ENCODE measurements at regions not wholly inside any gene's neighbourhood (a gene's known extent, or its start where the extent isn't known, plus 50 kb on each side); places are given as distances from the start of the nearest gene placed in this dataset.

DNA sequence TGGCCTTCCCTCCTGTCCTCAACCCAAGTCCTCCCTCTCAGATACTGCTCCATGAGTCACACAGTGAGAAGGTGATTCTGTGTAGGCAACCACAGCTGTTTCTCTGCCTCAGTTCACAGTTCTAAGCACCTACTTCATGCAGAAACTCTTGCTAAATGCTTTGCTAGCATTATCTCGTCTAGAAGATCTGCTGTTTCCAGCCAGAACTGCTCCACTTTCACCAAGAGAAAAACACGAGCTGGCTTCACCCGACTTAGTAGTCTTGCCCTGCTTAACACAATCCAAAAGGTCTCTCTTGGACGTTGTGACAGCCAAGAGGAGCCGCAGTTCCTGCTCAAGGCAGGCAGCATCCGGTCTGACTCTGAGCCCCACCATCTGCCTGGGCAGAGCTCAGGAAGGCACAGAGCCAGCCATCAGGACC is 272.1 kb downstream of the UACA start:
- DNase-seq (ENCODE audit: low spot score), result no peak

DNA sequence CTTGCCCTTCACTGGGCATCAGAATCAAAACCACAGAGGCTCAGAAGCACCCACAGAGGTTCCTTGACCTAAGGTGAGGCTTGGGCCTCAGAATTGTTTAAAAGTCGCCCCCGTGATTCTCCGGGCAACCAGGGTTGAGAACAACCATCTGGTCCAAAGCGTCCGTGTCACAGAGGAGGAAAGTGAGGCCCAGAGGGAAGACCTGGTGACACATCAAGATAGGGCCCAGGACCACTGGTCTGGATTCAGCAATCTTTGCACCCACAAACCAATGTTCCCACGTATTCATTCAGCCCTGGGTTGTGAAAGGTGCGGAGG is 272.6 kb downstream of the UACA start:
- no peak for DNase-seq (ENCODE audit: low spot score)

DNA sequence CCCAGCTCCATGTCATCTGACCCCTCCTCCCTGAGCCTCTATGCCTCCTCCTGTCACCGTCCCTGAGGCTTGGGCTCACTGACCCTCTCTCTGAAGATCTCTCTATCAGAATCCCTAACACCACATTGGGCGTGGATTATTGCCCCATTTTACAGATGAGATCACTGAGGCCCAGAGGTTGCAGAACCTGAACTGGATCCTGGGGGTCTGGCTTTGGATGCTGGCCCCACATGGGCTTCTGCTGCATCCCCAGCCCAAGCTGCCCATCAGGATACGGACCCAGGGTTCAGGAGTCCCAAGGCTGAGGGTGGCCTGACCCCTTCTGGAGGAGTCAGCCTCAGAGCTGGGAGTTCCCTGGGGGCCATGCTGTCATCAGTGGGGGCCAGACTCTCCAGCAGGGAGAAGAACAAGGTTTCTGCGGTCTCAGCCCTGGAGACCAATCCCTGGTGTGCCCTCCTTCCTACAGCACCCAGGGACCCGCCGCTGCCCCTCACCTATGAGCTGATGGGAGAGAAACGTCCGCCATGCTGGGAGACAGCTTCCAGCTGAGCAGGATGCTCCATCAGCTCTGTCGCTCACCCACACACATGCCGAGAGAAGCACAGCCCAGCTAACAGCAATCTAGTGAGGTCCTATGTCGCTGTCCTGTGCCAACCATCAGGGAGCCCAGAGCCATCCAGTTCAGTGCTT is 273.1 kb downstream of the UACA start:
- DNase-seq (ENCODE audit: low spot score), result no peak

GRCh38 chr15:70488941-70489848 is 274.2 kb downstream of the UACA start:
- DNase-seq (ENCODE audit: low spot score), result no peak

DNA sequence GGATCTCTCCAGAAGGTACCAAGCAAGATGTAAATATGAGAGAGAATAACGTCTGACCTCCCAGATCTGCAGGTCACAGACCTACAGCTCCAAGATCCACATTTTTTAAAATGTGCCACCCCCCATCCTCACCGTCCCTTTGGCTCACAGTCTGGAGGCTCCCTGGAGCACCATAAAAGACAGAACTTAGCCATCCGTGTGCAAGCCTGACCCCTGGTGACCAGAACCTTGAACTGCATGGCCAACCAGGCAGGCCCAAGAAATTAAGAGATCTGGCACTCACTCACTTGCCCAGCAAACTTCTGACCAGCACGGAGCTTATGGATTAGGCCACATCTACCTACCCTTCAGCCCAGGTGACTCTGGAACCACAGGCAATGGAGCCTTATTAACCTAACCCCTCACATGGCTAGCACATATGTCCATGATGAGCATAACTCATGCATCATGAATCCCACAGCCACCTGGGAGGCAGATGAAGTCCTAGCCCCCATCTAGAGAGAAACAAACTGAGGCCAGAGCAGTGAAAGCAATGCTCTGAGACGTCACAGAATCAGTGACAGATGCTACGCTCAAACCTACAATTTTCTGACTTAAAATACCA is 275.3 kb downstream of the UACA start:
- DNase-seq (ENCODE audit: low spot score), result peak; percentile 79

DNA sequence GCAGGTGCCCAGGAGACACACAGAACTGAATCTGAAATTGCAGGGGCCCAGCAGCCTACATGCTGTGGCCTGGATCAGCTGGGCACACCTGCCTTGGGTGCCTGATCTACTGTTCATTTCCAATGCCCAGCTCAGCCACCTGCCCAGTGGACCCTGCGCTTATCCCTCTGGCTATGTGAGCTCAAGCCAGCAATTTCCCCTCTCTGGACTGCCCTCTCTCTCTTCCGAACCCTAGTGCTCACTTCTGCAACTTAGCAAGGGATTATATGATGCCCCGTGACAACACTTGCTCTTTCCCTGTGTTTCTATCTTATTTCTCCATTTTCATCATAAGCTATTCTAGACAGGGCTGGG is 276.0 kb downstream of the UACA start:
- no peak for DNase-seq (ENCODE audit: low spot score)

DNA sequence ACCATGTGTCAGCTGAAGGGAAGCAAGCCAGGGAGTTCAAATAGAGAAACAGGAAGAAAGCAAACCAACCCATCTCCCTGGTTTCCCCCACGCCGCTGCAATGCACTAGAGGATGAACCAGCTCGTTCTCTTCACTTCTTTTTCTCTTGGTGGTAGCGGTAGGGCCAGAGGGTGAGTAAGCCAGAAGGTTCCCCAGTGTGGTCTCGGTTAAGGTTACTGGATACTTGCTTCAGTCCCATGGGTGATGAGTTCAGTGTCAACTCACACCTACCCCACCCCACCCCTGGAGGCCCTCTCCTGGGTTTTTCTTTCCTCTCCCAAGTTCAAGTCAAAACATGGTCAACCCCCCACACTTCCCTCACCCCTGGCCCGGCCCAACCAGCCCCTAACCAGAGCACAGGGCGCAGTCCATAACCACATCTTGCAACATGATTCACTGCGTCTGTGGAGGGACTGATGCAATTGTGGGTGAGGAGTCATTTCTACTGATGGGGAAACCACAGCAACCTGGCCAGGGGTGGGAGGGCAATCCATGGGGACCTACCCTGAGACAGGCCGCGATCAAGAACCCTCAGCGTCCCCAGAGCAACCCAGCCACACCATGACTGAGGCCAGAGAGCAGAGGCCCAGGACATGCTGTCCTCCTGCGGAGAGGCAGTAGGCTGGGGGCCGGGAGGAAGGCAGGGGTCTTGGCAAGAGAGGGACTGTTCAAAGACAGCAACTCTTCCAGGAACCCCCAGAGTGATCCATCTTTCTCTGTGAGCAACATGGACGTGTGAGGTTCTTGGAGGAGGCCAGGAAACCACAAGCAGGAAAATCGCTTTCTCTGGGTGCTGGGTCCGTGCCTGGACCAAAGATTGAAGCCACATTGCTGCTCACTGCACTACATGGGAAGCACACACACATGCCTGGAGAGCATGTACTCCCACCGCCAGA is 276.6 kb downstream of the UACA start:
- peak; percentile 81 for DNase-seq (ENCODE audit: low spot score)

DNA sequence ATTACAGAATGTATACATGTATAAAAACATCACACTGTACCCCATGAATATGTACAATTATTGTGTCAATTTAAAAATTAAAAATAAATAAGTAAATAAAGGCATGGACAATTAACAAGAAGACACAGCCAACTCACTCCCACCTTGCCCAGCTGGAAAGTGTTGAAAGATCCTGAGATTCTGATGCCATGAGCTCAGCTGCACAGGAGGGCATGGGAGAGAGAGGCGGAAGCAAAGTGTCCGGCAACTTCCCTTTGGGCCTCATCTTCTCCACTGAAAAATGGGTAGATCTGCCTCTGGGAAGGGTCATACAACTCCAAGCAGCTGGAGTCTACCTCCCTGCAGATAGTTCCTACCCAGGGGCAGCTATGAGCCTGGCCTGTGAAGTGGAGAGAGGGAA is 277.3 kb downstream of the UACA start:
- DNase-seq (ENCODE audit: low spot score), result no peak

DNA sequence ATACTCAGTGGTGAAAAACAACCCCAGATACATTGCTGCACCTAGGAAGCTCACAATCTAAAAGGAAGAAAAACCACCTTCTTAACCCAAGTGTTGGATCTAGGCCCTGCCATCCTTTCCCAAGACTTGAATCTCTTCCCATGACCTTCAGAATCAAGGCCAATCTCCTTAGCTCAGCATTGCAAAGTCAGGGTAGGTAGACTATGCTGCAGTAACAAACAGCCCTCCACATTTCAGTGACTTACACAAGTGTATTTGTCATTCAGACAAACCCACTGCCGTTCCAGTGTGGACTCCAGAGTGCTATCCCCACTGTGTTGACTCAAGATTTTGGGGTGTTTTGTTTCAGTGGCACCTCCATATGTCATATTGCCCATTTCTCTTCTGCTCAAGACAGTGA is 278.4 kb downstream of the UACA start:
- no peak for DNase-seq (ENCODE audit: low spot score)

GRCh38 chr15:70483513-70483912 is 279.8 kb downstream of the UACA start:
- DNase-seq (ENCODE audit: low spot score), result no peak

DNA sequence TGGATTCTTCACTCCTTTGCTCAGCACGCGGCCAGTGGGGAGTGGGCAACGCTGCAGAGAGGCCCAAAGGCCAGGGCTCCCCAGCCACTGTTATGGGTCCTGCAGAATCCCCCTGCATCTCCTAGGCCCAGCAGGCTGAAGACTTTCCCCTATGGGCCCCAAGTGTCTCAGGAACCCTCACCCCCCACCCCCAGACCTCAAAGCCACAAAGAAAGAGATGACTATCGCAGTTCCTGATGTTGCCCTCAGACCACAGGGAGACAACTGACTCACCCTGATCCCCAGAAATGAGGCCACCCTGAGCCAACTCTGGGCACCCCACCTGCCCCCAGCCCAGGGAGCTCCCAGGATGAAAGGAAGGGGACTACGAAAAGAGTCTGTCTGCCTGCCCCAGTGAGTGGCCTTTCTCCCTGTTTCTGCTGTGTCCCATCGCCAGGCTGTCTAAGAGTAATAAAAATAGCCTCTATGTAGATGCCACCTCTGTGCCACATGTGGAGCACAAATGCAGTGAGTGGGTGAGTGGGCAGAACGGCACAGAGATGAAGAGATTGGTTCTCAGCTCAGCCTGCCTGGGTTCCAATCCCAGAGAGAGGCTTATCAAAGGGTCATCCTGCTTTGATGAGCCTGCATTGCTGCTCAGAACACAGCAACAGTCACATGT is 283.0 kb downstream of the UACA start:
- peak; percentile 71 for DNase-seq (ENCODE audit: low spot score)

DNA sequence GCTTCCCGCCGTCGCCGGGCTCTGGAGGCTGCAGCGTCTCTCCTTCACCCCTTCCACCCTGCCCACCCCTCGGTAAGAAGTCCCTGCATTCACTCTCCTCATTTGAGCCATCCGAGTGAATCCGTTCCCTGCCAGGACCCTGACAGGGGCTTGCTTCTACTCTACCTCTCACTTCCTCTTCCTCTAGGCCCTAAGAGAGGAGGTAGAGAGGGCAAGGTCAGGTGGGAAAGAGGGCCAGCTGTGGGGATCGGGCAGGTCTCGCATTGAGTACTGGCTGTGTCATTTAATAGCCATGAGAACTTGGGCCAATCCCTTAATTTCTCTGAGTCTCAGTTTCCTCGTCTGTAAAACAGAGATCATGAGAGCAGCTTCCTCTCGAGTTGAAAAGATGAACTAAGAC is 283.6 kb downstream of the UACA start:
- DNase-seq (ENCODE audit: low spot score), result no peak

- DNase-seq (ENCODE audit: low spot score), result no peak
These were observed 284.3 kb downstream of the UACA start for GRCh38 chr15:70479056-70479455.

DNA sequence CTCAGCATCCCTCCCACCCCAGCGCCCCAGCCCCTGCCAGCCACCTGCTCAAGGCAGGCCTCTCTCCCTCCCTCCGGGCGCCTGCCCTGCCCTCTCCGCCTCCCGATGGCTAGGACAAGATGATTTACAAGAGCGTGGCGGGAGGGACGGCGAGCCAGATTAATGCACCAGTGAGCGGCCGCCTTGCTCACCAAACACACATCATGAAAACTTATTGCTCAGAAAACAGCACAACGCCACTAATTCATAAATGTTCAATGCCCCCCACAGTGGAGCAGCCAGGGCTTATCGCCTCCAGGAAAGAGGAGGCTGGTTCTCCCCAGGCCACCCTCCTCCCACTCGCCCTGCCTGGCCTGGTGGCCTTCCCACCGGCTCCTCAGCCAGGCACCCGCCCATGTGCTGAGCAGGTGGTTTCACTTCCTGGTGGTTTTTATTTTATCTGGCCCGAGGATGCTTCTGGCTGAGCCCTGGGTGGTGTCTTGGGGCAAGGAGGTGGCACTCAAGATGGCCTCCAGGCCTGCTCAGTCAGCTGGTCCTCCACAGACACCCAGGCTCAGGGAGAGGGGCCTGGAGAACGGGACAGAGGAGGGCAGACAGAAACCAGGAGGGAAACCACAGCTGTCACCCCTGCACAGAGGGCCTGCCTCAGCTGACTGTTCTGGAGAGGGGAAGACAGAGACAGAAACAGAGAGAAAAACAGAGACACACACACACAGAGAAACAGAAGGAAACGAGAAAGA is 284.9 kb downstream of the UACA start:
- DNase-seq (ENCODE audit: low spot score), result no peak

DNA sequence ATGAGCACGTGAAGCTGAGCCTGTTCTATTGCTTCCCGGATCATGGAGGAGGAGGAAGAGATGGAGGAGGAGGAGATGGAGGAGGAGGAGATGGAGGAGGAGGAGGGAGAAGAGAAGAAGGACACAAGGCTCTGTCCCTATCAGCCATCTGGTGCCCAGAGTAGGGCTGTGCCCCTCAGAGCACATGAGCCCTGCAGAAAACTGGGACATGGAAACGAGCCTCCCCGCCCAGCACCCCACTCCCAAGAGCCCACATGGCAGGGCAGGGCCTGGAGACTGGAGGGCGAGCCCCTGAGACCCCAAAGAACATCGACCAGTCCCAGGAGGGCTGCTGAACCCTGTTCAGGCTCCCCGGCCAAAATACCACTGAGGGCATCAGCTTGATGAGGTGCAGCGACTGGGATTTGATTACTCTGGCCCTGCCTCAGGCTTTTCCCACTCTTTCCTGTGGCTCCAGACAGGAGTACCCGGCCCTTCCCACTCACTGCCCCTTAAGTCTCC is 285.6 kb downstream of the UACA start:
- DNase-seq (ENCODE audit: low spot score), result no peak

DNA sequence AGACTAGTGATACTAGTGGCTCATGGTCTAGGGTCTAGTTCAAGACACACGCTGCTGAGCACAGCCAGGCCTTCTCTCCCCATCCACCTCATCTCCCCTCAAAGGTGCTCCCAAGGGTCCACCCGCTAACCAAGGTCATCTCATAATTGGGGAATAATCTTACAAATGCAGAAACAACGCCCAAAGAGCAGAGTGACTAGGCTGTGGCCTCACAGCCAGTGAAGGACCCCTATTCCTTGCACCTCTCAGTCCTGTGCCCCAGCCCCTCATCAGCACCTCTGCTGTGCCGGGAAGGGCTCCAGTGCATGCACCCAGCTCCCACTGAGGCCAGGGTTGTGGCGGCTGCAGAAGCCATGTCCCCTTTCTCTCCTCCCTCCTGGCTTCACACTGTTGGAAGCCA is 286.9 kb downstream of the UACA start:
- no peak for DNase-seq (ENCODE audit: low spot score)

GRCh38 chr15:70475921-70476320 is 287.4 kb downstream of the UACA start:
- no peak for DNase-seq (ENCODE audit: low spot score)

GRCh38 chr15:70475407-70475781 is 288.0 kb downstream of the UACA start:
- DNase-seq (ENCODE audit: low spot score), result no peak

- DNase-seq (ENCODE audit: low spot score), result peak; percentile 60
These were observed 288.6 kb downstream of the UACA start for GRCh38 chr15:70474471-70475406.

Data from CD4-positive, alpha-beta T cell treated with Interleukin-15 for 4 hours (primary cell).